ENCODE measurements at regions not wholly inside any gene's neighbourhood (a gene's known extent, or its start where the extent isn't known, plus 50 kb on each side); places are given as distances from the start of the nearest gene placed in this dataset.

- no peak for TF ChIP-seq ZNF830 (tag by site-specific recombination; IDR thresholded peaks at IDR 0.05; ENCODE audit: low read depth)
- no peak for TF ChIP-seq ZNF24 (tag by site-specific recombination; IDR thresholded peaks at IDR 0.05)
- TF ChIP-seq CTCF (tag by site-specific recombination; IDR thresholded peaks at IDR 0.05): no peak
- no peak for TF ChIP-seq REST (tag by site-specific recombination; IDR thresholded peaks at IDR 0.05)
- no peak for TF ChIP-seq PATZ1 (tag by site-specific recombination; IDR thresholded peaks at IDR 0.05)
- TF ChIP-seq ZNF223 (tag by site-specific recombination; IDR thresholded peaks at IDR 0.05): no peak
- TF ChIP-seq ZNF423 (tag by site-specific recombination; IDR thresholded peaks at IDR 0.05): no peak
- no peak for TF ChIP-seq GLIS2 (tag by site-specific recombination; IDR thresholded peaks at IDR 0.05)
- TF ChIP-seq ZNF23 (tag by site-specific recombination; IDR thresholded peaks at IDR 0.05; ENCODE audit: borderline replicate concordance): no peak
- TF ChIP-seq ZNF10 (tag by site-specific recombination; IDR thresholded peaks at IDR 0.05): no peak
- no peak for TF ChIP-seq ZNF121 (tag by site-specific recombination; IDR thresholded peaks at IDR 0.05)
- no peak for TF ChIP-seq ZNF530 (tag by site-specific recombination; IDR thresholded peaks at IDR 0.05; ENCODE audit: low read depth)
- TF ChIP-seq ZNF274 (IDR thresholded peaks at IDR 0.05; ENCODE audit: low read length): no peak
- TF ChIP-seq ZNF274 (tag by site-specific recombination; IDR thresholded peaks at IDR 0.05; ENCODE audit: borderline replicate concordance): no peak
- no peak for TF ChIP-seq ZNF747 (tag by site-specific recombination; IDR thresholded peaks at IDR 0.05)
Measured at GRCh38 chr16:6558126-6558525, 774.5 kb upstream of the RBFOX1 start.

Measured in HEK293 (cell line).